ENCODE measurements at regions not wholly inside any gene's neighbourhood (a gene's known extent, or its start where the extent isn't known, plus 50 kb on each side); places are given as distances from the start of the nearest gene placed in this dataset.
"Not testable (repeated sequence)": the region's sequence is repeated elsewhere in the genome, so short reads cannot be mapped to it uniquely, and the experiment has no call there.

GRCh38 chr11:25576320-25576719 is 755.6 kb upstream of the ANO3 start:
- Histone ChIP-seq H3K9me3 (no peaks in the 10 kb centered on the region), H3K36me3 (no peaks in the 10 kb centered on the region), H3K27me3 (no peaks in the 10 kb centered on the region), H3K4me1 (no peaks in the 10 kb centered on the region), H3K27ac (no peak overlapping the region), H3K4me3 (no peak overlapping the region)
- DNase-seq, result no peak
- no peak for TF ChIP-seq CTCF (IDR thresholded peaks at IDR 0.05)
- TF ChIP-seq POLR2AphosphoS5 (IDR thresholded peaks at IDR 0.05), result no peak
- TF ChIP-seq EP300 (IDR thresholded peaks at IDR 0.05), result no peak
- no peak for TF ChIP-seq POLR2A (IDR thresholded peaks at IDR 0.05)
- no peak for ATAC-seq (ENCODE audit: low FRiP score in 2 of 2)
- WGBS, 2 donors, result 86 to 100% methylated on average over 1 of the region's 1 CpG

- not testable (repeated sequence) for H3K4me1 ChIP-seq; H3K9me3 ChIP-seq; H3K27ac ChIP-seq; ATAC-seq (ENCODE audit: low FRiP score in 2 of 2); H3K4me3 ChIP-seq; DNase-seq; H3K27me3 ChIP-seq; H3K36me3 ChIP-seq
- 29 to 41% methylated on average over 2 of the region's 2 CpGs for WGBS, 2 donors
Measured at GRCh38 chr11:25579554-25579953, 752.4 kb upstream of the ANO3 start.

- TF ChIP-seq POLR2AphosphoS5 (IDR thresholded peaks at IDR 0.05) (no peak), POLR2A (IDR thresholded peaks at IDR 0.05) (no peak), EP300 (IDR thresholded peaks at IDR 0.05) (no peak), CTCF (IDR thresholded peaks at IDR 0.05) (no peak)
- Histone ChIP-seq H3K27me3 (no peaks in the 10 kb centered on the region), H3K4me3 (no peak overlapping the region), H3K27ac (no peak overlapping the region), H3K36me3 (no peaks in the 10 kb centered on the region), H3K4me1 (no peaks in the 10 kb centered on the region), H3K9me3 (no peaks in the 10 kb centered on the region)
- DNase-seq, result no peak
- no peak for ATAC-seq (ENCODE audit: low FRiP score in 2 of 2)
- WGBS, 2 donors, result 83 to 96% methylated on average over 3 of the region's 3 CpGs
Measured at GRCh38 chr11:25583596-25583995, 748.3 kb upstream of the ANO3 start.

- TF ChIP-seq CTCF (IDR thresholded peaks at IDR 0.05) (no peak), EP300 (IDR thresholded peaks at IDR 0.05) (no peak), POLR2A (IDR thresholded peaks at IDR 0.05) (no peak), POLR2AphosphoS5 (IDR thresholded peaks at IDR 0.05) (no peak)
- no peaks in the 10 kb centered on the region for H3K27me3 ChIP-seq
- no peaks in the 10 kb centered on the region for H3K9me3 ChIP-seq
- H3K4me1 ChIP-seq, result no peaks in the 10 kb centered on the region
- H3K4me3 ChIP-seq, result no peak overlapping the region
- no peak overlapping the region for H3K27ac ChIP-seq
- no peaks in the 10 kb centered on the region for H3K36me3 ChIP-seq
- DNase-seq (no peak), ATAC-seq (ENCODE audit: low FRiP score in 2 of 2) (no peak)
Measured at GRCh38 chr11:25587496-25587895, 744.4 kb upstream of the ANO3 start.

GRCh38 chr11:25593221-25593620 is 738.7 kb upstream of the ANO3 start:
- TF ChIP-seq POLR2AphosphoS5 (IDR thresholded peaks at IDR 0.05) (no peak), EP300 (IDR thresholded peaks at IDR 0.05) (no peak), POLR2A (IDR thresholded peaks at IDR 0.05) (no peak), CTCF (IDR thresholded peaks at IDR 0.05) (no peak)
- Histone ChIP-seq H3K27ac (no peak overlapping the region), H3K36me3 (no peaks in the 10 kb centered on the region), H3K27me3 (no peaks in the 10 kb centered on the region), H3K4me1 (no peaks in the 10 kb centered on the region), H3K9me3 (no peaks in the 10 kb centered on the region), H3K4me3 (no peak overlapping the region)
- no peak for DNase-seq
- ATAC-seq (ENCODE audit: low FRiP score in 2 of 2), result no peak
- WGBS, 2 donors, result 86 to 88% methylated on average over 5 of the region's 5 CpGs

Data from upper lobe of left lung (tissue), 6 donors.